ENCODE measurements at regions not wholly inside any gene's neighbourhood (a gene's known extent, or its start where the extent isn't known, plus 50 kb on each side); places are given as distances from the start of the nearest gene placed in this dataset.

DNA sequence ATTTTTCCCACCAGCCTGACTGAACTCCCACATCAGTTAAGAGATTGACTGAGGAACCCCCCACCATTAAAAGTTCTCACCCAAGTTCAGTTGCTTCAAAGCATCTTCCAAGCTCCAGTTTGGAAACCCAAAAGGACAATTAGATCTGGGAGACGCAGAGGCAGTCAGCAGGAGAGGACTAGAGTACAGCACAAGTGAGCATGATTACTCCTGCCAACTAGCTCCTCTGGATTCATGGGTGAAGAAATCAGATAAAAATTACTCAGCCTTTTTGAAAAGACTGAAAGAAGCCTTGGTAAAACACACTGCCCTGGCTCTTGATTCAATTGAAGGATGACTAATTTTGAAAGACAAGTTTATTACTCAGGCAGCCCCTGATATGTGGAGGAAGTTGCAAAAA, 297.5 kb downstream of the ADAM29 start:
- DNase-seq (ENCODE audit: extremely low read depth, low read depth), result no peak
- H3K4me3 ChIP-seq (replicated peaks; ENCODE audit: low read depth, low read length), result no peak overlapping the region
- TF ChIP-seq CTCF (IDR thresholded peaks at IDR 0.05; ENCODE audit: low read depth, low read length, missing control alignments), result no peak

- no peak for TF ChIP-seq CTCF (IDR thresholded peaks at IDR 0.05; ENCODE audit: low read depth, low read length, missing control alignments)
- no peak overlapping the region for H3K4me3 ChIP-seq (replicated peaks; ENCODE audit: low read depth, low read length)
- no peak for DNase-seq (ENCODE audit: extremely low read depth, low read depth)
Observed at GRCh38 chr4:175229154-175229553, 311.0 kb downstream of the ADAM29 start.

DNA sequence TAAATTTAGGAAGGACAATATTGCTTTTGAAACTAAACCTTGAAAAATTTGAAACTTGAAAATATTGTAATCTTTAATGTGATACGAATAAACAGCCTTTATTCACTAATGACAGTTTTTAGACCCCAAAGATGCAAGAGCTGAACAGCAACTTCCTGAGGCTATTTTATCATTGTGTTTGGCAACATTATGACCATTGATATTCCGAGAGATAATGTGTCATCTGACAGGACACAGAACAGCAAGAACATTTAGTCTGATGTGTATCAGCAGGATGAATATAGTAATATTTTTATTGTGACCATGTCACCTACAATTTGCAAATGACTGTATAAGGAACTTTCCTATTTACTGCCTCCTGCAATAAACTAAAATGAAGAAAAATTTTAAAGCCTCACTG, 316.0 kb downstream of the ADAM29 start:
- no peak for DNase-seq (ENCODE audit: extremely low read depth, low read depth)
- TF ChIP-seq CTCF (IDR thresholded peaks at IDR 0.05; ENCODE audit: low read depth, low read length, missing control alignments), result no peak

DNA sequence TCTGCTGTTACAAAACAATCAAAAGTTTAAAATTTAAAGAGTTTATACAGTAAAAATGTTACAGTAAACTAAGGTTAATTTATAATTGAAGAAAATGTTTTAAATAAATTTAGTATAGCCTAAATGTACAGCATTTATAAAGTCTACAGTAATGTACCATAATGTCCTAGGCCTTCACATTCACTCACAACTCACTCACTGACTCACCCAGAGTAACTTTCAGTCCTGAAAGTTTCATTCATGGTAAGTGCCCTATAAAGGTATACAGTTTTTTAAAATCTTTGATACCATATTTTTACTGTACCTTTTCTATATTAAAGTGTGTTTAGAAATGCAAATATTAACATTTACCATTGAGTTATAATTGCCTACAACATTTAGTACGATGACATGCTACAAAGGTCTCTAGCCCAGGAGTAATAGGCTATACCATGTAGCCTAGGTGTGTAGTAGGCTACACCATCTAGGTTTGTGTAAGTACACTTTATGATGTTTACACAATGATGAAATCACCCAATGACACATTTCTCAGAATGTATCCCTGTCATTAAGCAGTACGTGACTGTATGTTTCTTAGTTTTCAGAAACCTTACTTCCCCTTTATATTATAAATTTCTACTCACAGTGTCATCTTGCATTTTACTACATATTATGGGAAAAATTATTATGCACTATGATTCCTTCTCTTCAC, 320.8 kb downstream of the ADAM29 start:
- DNase-seq (ENCODE audit: extremely low read depth, low read depth), result no peak
- H3K4me3 ChIP-seq (replicated peaks; ENCODE audit: low read depth, low read length), result no peak overlapping the region
- no peak for TF ChIP-seq CTCF (IDR thresholded peaks at IDR 0.05; ENCODE audit: low read depth, low read length, missing control alignments)

More for the DNA sequence above, 316.0 kb downstream of the ADAM29 start:
- H3K4me3 ChIP-seq (replicated peaks; ENCODE audit: low read depth, low read length), result no peak overlapping the region

GRCh38 chr4:175246941-175247340, 328.8 kb downstream of the ADAM29 start:
- H3K4me3 ChIP-seq (replicated peaks; ENCODE audit: low read depth, low read length), result no peak overlapping the region
- DNase-seq (ENCODE audit: extremely low read depth, low read depth), result no peak
- TF ChIP-seq CTCF (IDR thresholded peaks at IDR 0.05; ENCODE audit: low read depth, low read length, missing control alignments), result no peak

GRCh38 chr4:175252642-175253041, 334.5 kb downstream of the ADAM29 start:
- no peak for TF ChIP-seq CTCF (IDR thresholded peaks at IDR 0.05; ENCODE audit: low read depth, low read length, missing control alignments)
- no peak overlapping the region for H3K4me3 ChIP-seq (replicated peaks; ENCODE audit: low read depth, low read length)
- no peak for DNase-seq (ENCODE audit: extremely low read depth, low read depth)
